GM21723 (cell line): ENCODE measurements at regions not wholly inside any gene's neighbourhood (a gene's known extent, or its start where the extent isn't known, plus 50 kb on each side); places are given as distances from the start of the nearest gene placed in this dataset.
A peak's percentile ranks its signal among the peaks of the same experiment; 100 is the strongest.

Experiments used
- ATAC-seq: cut with Tn5 transposase; IDR thresholded peaks from one replicate; pipeline ENCODE4 v1.9.1; 2021; ENCODE audit warnings: mild to moderate bottlenecking, moderate library complexity; ENCODE audit not compliant: unreplicated experiment

GRCh38 chr9:2565676-2566340 is 55.8 kb upstream of the VLDLR start:
- no peak for ATAC-seq

- ATAC-seq = no peak
These were observed 53.7 kb upstream of the VLDLR start for GRCh38 chr9:2567922-2568321.

- no peak for ATAC-seq
These were observed 52.9 kb upstream of the VLDLR start for GRCh38 chr9:2568689-2569088.

- ATAC-seq = peak; percentile 89
These were observed 50.7 kb upstream of the VLDLR start for GRCh38 chr9:2570615-2571479.
